ENCODE measurements at regions not wholly inside any gene's neighbourhood (a gene's known extent, or its start where the extent isn't known, plus 50 kb on each side); places are given as distances from the start of the nearest gene placed in this dataset.

- DNase-seq, result no peak
These were observed 172.8 kb downstream of the LINC00237 start for GRCh38 chr20:20933142-20933958.

GRCh38 chr20:20932156-20932555 lies 174.0 kb downstream of the LINC00237 start:
- no peak for DNase-seq

- DNase-seq, result no peak
These were observed 174.5 kb downstream of the LINC00237 start for GRCh38 chr20:20931632-20932031.

DNA sequence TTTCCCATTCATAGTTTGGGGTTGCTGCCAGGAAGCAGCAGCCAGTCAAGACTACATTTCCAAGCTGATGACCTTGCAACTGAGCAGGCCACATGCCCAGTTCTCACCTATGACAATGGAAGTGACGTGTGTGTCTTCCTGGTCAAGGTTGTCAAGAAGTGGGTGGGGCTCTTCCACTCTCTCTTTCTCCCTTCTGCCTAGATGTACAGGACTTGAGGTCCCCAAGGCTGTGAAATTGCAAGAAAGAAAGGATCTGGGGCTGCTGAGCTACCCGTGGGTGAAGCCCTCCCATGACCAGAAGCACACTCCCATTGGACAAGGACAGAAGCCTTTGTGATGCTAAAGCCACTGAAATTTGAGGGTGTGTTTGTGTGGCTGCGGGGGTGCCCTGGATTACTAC lies 175.1 kb downstream of the LINC00237 start:
- DNase-seq, result no peak

GRCh38 chr20:20930500-20930899 lies 175.7 kb downstream of the LINC00237 start:
- DNase-seq, result no peak

DNA sequence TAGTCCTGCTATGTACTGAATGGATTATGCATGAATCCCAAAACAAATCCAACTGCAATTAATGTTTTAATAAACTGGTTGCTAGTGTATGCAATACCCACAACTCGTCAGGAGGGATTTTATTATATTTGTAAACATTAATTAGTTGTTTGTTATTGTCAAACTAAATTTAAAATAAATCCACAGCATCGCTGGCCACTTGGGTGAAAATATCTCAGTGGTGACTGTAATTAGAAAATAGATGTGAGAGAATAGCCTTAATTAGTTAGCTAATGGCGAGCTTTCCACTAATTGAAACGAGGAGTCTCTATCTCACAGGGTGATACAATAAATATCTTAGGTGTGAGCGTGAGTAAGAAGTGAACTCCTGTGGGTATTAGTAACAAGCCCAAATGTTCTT lies 176.8 kb downstream of the LINC00237 start:
- DNase-seq, result no peak

DNA sequence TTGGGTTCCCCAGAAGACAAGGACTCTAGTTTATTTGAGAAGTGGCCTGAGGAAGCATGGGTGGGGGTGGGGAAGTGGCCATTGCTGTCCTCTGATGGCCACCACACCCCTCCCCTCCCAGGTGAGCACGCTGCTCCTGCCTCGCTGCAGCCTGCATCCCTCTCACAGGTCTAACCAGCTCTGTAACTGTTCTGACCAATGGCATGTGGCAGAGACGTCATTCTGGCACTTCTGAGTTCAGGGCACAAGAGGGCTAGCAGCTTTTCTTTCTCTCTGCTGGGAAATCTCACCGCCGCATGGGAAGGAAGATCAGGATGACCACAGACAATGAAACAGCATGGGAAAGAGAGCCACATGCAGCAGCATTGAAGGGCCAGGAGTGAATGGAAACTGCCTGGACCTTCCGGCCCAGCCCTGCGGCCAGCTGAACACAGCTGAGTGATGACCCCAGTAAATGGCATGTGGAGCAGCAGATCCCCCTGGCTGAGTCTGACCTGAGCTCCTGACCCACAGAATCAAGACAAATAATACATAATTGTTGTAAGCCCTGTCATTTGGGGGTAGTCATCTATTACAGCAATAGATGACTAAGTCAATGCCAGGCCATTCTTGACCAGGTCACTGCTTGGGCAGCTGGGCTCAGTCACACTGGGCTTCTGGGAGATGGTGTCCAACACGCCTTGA lies 179.8 kb downstream of the LINC00237 start:
- DNase-seq, result no peak

DNA sequence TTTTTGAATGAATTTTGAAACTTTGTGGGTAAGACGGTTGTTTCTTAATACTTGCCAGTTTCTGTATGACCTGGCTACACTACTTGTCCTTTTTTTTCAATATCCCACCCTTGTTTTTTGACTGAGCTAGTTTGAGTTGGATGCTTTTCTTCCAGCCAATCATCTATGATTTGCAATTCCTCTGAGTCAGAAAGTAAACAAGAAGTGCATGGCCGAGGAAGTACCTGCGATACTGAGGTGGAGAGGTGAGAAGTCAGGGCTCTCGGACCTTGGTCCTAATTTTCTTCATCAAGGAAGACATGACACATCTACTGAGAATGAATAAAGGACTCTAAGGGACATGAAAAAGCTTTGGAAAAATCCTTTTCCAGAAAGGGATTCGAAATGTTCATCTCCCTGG lies 185.7 kb downstream of the LINC00237 start:
- DNase-seq, result no peak

DNA sequence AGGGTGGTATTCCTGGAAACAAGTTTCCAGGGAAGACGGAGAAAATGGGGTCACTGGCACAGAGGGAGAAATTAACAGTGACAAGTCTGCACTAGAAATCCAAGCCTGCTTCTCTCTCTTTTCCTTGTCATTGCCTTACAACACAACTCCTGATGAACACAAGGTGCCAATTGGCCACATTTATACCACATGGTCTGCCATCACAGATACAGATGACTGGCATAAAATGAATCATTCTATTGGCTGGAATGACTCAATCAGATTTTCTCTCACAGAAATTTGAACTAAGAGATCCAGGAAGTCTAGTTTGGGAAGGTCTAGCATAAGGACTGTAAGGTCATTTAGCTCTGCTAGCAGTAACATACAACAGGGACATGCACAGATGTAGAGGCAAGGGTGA lies 190.3 kb downstream of the LINC00237 start:
- DNase-seq, result no peak

DNA sequence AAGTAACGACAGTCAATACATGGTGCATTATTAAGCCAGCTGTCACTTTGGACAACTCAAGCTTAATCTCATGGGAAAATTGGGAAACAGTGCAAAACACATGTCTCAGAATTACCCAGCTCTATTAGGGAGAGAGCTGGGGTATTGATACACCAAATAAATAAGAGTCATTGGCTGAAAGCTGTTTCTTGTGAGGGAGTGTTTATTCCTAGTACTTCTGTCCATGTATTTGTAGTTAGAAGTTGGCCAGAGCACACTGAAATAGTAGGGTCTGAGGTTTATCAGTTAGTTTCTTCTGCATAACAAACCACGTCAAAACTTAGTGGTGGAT lies 192.0 kb upstream of the RALGAPA2 start:
- DNase-seq, result no peak

DNA sequence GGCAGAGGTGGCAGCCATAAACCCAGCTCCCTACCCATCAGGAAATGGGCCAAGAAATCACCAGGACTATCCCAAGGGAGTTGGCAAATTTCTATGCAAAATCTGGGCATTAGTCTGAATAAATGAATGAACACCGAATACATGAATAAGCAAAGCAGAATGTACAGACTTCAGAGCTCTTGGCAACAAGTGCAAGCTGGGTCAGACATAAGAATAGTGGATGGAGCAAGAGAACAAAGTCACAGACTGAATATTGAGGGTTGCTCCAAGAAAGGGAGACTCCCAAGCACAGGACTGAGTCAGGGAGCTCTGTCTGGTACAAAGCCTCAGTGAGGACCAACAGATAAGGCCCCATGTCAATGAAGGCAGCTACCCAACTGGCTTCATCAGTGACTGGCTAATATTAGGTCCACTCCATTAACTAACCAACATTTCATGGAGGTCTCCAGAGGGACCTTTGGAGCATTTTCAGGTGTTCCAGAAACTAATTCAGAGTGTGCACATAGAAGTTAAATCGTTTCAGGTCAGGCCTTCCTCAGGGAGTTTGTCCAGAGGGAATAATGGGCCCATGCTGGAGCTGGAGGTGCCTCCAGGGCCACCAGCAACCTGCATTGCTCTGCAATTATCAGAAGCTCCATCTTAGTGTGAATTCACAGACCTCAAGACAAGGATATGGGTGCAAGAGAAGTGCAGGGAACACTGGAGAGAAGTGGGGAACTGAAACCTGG lies 191.5 kb upstream of the RALGAPA2 start:
- DNase-seq, result no peak

GRCh38 chr20:20897922-20898321 lies 185.5 kb upstream of the RALGAPA2 start:
- DNase-seq, result no peak

DNA sequence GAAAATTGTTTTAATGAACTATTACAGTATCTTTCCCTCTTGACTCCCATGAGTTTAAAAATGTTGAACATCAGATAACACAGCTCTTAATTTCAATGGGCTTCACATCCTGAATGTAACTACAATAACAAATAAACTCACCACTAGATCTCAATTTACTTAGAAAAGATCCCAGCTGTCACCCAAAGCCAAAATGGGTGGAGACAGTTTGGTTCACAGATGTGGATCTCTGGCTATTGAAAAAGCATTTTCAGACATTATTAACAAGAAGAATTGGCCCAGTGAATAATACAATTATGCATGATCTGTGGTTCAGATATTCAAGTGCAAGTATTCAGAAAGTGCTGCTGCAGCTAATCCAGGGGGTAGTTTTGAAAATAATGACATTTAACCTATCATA lies 184.7 kb upstream of the RALGAPA2 start:
- DNase-seq, result peak; percentile 47

DNA sequence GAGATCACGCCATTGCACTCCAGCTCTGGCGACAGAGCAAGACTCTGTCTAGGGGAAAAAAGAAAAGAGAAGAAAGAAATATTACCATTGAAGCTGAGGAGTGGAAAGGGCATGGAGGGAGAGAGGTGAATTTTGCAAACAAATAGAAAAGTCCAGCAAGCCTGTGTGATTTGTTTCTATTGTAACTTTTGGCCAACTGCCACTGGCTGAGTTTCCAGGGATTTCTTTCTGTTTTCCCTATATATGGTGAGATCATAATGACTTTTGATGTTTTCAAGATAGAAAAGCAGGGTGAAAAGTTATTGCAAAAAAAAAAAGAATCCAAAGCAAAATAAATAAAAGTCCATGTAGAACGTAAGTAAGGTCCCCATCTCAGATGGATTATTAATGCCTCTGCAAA lies 184.2 kb upstream of the RALGAPA2 start:
- DNase-seq, result no peak

GRCh38 chr20:20895537-20895936 lies 183.1 kb upstream of the RALGAPA2 start:
- DNase-seq, result no peak

DNA sequence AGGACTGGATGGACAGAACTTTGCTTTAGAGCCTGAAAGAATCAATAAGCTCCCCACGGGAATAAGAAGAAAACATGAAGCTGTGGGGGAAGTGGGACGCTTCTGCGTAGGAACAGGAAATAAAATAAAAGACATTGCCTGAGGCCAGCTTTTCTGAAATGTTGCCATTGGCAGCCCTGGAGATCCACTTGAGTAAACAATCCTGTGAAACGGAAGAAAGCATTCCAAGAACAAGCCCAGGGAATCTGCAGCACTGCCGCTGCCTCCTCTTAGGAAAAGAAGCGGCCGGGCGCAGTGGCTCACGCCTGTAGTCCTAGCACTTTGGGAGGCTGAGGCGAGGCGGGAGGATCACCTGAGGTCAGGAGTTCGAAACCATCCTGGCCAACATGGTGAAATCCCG lies 182.3 kb upstream of the RALGAPA2 start:
- DNase-seq, result no peak

- DNase-seq, result no peak
These were observed 181.8 kb upstream of the RALGAPA2 start for GRCh38 chr20:20894280-20894679.

DNA sequence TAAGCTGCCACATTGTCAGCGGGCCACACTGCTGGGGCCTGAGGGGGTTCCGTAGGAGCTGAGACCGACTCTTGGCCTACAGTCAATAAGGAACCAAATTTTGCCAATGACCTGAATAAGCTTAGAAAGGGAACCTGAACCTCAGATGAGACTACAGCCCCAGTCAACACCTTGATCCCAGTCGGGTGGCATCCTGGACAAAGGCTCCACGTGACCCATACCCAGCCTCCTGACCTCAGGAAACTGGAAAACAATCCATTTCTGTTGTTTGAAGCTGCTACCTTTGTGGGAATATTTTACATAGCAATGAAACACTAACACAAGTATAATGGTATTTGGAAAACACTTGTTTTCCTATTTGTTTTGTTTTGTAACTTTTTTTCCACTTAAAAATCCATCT lies 179.9 kb upstream of the RALGAPA2 start:
- no peak for DNase-seq

GRCh38 chr20:20890751-20891150 lies 178.3 kb upstream of the RALGAPA2 start:
- DNase-seq, result no peak

GRCh38 chr20:20888936-20889335 lies 176.5 kb upstream of the RALGAPA2 start:
- DNase-seq, result no peak

GRCh38 chr20:20888266-20888656 lies 175.8 kb upstream of the RALGAPA2 start:
- DNase-seq, result no peak

- DNase-seq, result no peak
These were observed 175.3 kb upstream of the RALGAPA2 start for GRCh38 chr20:20887593-20888265.

- DNase-seq, result no peak
These were observed 169.4 kb upstream of the RALGAPA2 start for GRCh38 chr20:20881808-20882207.
